SU-DHL-6 (cell line): ENCODE measurements at regions not wholly inside any gene's neighbourhood (a gene's known extent, or its start where the extent isn't known, plus 50 kb on each side); places are given as distances from the start of the nearest gene placed in this dataset.

Source experiments
- H2AFZ ChIP-seq: fragments of 200-600 bp; sonication (generic); 2 replicates; pipeline ENCODE4 v1.6.1; 2014; ENCODE audit warnings: low read depth, mild to moderate bottlenecking, moderate library complexity, mixed read lengths, antibody characterized with exemption, low read length; ENCODE audit not compliant: severe bottlenecking
- H3F3A ChIP-seq: fragments of 200-600 bp; shearing (Covaris generic); 2 replicates; pipeline ENCODE4 v1.6.0; 2016; ENCODE audit warnings: antibody characterized with exemption, mild to moderate bottlenecking; ENCODE audit not compliant: insufficient read depth
- H3K27ac ChIP-seq: fragments of 200-600 bp; sonication (generic); 2 replicates; pipeline ENCODE4 v1.5.1; 2016; ENCODE audit warnings: low read depth, mild to moderate bottlenecking, low read length, moderate library complexity, mixed read lengths
- H3K27me3 ChIP-seq: fragments of 200-600 bp; sonication (generic), shearing (Covaris generic); 2 replicates; pipeline ENCODE4 v1.6.0; 2014; ENCODE audit warnings: mild to moderate bottlenecking, low read length
- H3K36me3 ChIP-seq: fragments of 200-600 bp; sonication (generic); 2 replicates; pipeline ENCODE4 v1.6.1; 2014; ENCODE audit warnings: mild to moderate bottlenecking, low read length, mixed read lengths
- H3K4me2 ChIP-seq: fragments of 300-600, 200-600 bp; shearing (Covaris generic), sonication (generic); 2 replicates; pipeline ENCODE4 v1.6.0; 2014; ENCODE audit warnings: low read length, low read depth, mild to moderate bottlenecking; ENCODE audit not compliant: poor library complexity, severe bottlenecking
- H3K4me3 ChIP-seq: fragments of 200-600 bp; sonication (generic); 2 replicates; pipeline ENCODE4 v1.5.1; 2014; ENCODE audit warnings: antibody characterized with exemption, low read length, mild to moderate bottlenecking, mixed read lengths; ENCODE audit not compliant: insufficient read depth, poor library complexity, severe bottlenecking
- H3K79me2 ChIP-seq: fragments of 200-600 bp; sonication (generic); 2 replicates; pipeline ENCODE4 v1.6.1; 2014; ENCODE audit warnings: mild to moderate bottlenecking, low read length, moderate library complexity; ENCODE audit not compliant: insufficient read depth
- H3K9ac ChIP-seq: fragments of 200-600 bp; sonication (generic); 2 replicates; pipeline ENCODE4 v1.7.0; 2014; ENCODE audit warnings: mild to moderate bottlenecking, low read length
- H3K9me2 ChIP-seq: fragments of 200-600 bp; sonication (generic); replicated peaks from 2 replicates; pipeline ENCODE4 v1.6.1; 2014; ENCODE audit warnings: low read length; ENCODE audit not compliant: insufficient read depth
- H3K9me3 ChIP-seq: fragments of 200-600 bp; sonication (generic); 2 replicates; pipeline ENCODE4 v1.6.1; 2014; ENCODE audit warnings: low read length, mixed read lengths; ENCODE audit not compliant: insufficient read depth
- H4K20me1 ChIP-seq: fragments of 200-600 bp; sonication (generic); 2 replicates; pipeline ENCODE4 v1.6.1; 2014; ENCODE audit warnings: low read depth, mild to moderate bottlenecking, antibody characterized with exemption, low read length, moderate library complexity, mixed read lengths
- CTCF ChIP-seq: fragments of 200-600 bp; sonication (generic); IDR thresholded peaks from one replicate; pipeline ENCODE4 v1.5.1; 2017; ENCODE audit warnings: antibody characterized with exemption, mild to moderate bottlenecking, low read length, moderate library complexity; ENCODE audit not compliant: insufficient read depth, poor library complexity, severe bottlenecking
- EZH2phosphoT487 ChIP-seq: fragments of 200-600 bp; sonication (generic), shearing (Covaris generic); conservative IDR thresholded peaks from 2 replicates; pipeline ENCODE4 v1.6.1; 2018; ENCODE audit warnings: mild to moderate bottlenecking, antibody characterized with exemption, low read length, moderate library complexity, mixed read lengths

GRCh38 chr1:5223206-5223605, 568.8 kb downstream of the AJAP1 start:
- Histone ChIP-seq H3K9ac (no peak overlapping the region), H3K4me3 (no peak overlapping the region), H2AFZ (no peak overlapping the region), H3K79me2 (no peaks in the 10 kb centered on the region), H3K27ac (no peak overlapping the region), H3K27me3 (no peaks in the 10 kb centered on the region), H3K4me2 (no peak overlapping the region), H3K9me2 (no peaks in the 10 kb centered on the region), H4K20me1 (no peaks in the 10 kb centered on the region), H3K9me3 (no peaks in the 10 kb centered on the region), H3K36me3 (no peaks in the 10 kb centered on the region), H3F3A (no peaks in the 10 kb centered on the region)
- TF ChIP-seq EZH2phosphoT487 = no peak
- TF ChIP-seq CTCF = no peak

GRCh38 chr1:5222626-5223025, 568.2 kb downstream of the AJAP1 start:
- no peaks in the 10 kb centered on the region for H3K27me3 ChIP-seq
- H3K79me2 ChIP-seq = no peaks in the 10 kb centered on the region
- no peak overlapping the region for H3K27ac ChIP-seq
- no peaks in the 10 kb centered on the region for H3K9me3 ChIP-seq
- no peak overlapping the region for H3K4me2 ChIP-seq
- no peak overlapping the region for H3K9ac ChIP-seq
- H3K4me3 ChIP-seq = no peak overlapping the region
- H3F3A ChIP-seq = no peaks in the 10 kb centered on the region
- H3K36me3 ChIP-seq = no peaks in the 10 kb centered on the region
- no peak for TF ChIP-seq CTCF
- no peak for TF ChIP-seq EZH2phosphoT487
- H4K20me1 ChIP-seq = no peaks in the 10 kb centered on the region
- no peaks in the 10 kb centered on the region for H3K9me2 ChIP-seq
- H2AFZ ChIP-seq = no peak overlapping the region

GRCh38 chr1:5221451-5221850, 567.0 kb downstream of the AJAP1 start:
- H3K9ac ChIP-seq = no peak overlapping the region
- no peaks in the 10 kb centered on the region for H3K36me3 ChIP-seq
- no peaks in the 10 kb centered on the region for H3K9me2 ChIP-seq
- H3K4me2 ChIP-seq = no peak overlapping the region
- no peaks in the 10 kb centered on the region for H3K79me2 ChIP-seq
- H4K20me1 ChIP-seq = no peaks in the 10 kb centered on the region
- no peak overlapping the region for H2AFZ ChIP-seq
- H3K9me3 ChIP-seq = no peaks in the 10 kb centered on the region
- H3K27ac ChIP-seq = no peak overlapping the region
- H3K4me3 ChIP-seq = no peak overlapping the region
- no peaks in the 10 kb centered on the region for H3K27me3 ChIP-seq
- no peaks in the 10 kb centered on the region for H3F3A ChIP-seq
- TF ChIP-seq EZH2phosphoT487 (no peak), CTCF (no peak)

- Histone ChIP-seq H3K9me2 (no peaks in the 10 kb centered on the region), H3F3A (no peaks in the 10 kb centered on the region), H2AFZ (no peak overlapping the region), H3K27ac (no peak overlapping the region), H3K4me2 (no peak overlapping the region), H3K27me3 (no peaks in the 10 kb centered on the region), H3K9ac (no peak overlapping the region), H3K4me3 (no peak overlapping the region), H3K36me3 (no peaks in the 10 kb centered on the region), H3K9me3 (no peaks in the 10 kb centered on the region), H4K20me1 (no peaks in the 10 kb centered on the region), H3K79me2 (no peaks in the 10 kb centered on the region)
- TF ChIP-seq EZH2phosphoT487 (no peak), CTCF (no peak)
Observed at GRCh38 chr1:5220821-5221220, 566.4 kb downstream of the AJAP1 start.
